ENCODE measurements at regions not wholly inside any gene's neighbourhood (a gene's known extent, or its start where the extent isn't known, plus 50 kb on each side); places are given as distances from the start of the nearest gene placed in this dataset.

GRCh38 chr14:71668186-71668912, 263.9 kb upstream of the RGS6 start:
- Histone ChIP-seq H3K4me1 (ENCODE audit: low read length) (no peaks in the 10 kb centered on the region), H3K36me3 (ENCODE audit: insufficient read depth, low read length) (no peaks in the 10 kb centered on the region), H3K27me3 (ENCODE audit: low read length) (no peaks in the 10 kb centered on the region), H4K20me1 (ENCODE audit: insufficient read depth, low read depth, low read length) (no peaks in the 10 kb centered on the region), H3K9me3 (ENCODE audit: low read length) (no peaks in the 10 kb centered on the region), H2AFZ (ENCODE audit: low read length) (no peak overlapping the region), H3K4me2 (ENCODE audit: low read depth, low read length, poor library complexity, severe bottlenecking) (no peak overlapping the region), H3K9me2 (replicated peaks; ENCODE audit: insufficient read depth, low read length) (no peaks in the 10 kb centered on the region), H3K79me2 (ENCODE audit: low read length) (no peaks in the 10 kb centered on the region), H3K27ac (ENCODE audit: low read length) (no peak overlapping the region), H3K4me3 (ENCODE audit: low read length) (no peak overlapping the region), H3K9ac (ENCODE audit: low read length) (no peak overlapping the region)
- DNase-seq, result no peak

- no peak overlapping the region for H2AFZ ChIP-seq (ENCODE audit: low read length)
- no peak overlapping the region for H3K4me3 ChIP-seq (ENCODE audit: low read length)
- DNase-seq, result no peak
- no peaks in the 10 kb centered on the region for H3K9me3 ChIP-seq (ENCODE audit: low read length)
- H3K4me1 ChIP-seq (ENCODE audit: low read length), result no peaks in the 10 kb centered on the region
- no peak overlapping the region for H3K9ac ChIP-seq (ENCODE audit: low read length)
- H4K20me1 ChIP-seq (ENCODE audit: insufficient read depth, low read depth, low read length), result no peaks in the 10 kb centered on the region
- no peak overlapping the region for H3K4me2 ChIP-seq (ENCODE audit: low read depth, low read length, poor library complexity, severe bottlenecking)
- H3K9me2 ChIP-seq (replicated peaks; ENCODE audit: insufficient read depth, low read length), result no peaks in the 10 kb centered on the region
- H3K79me2 ChIP-seq (ENCODE audit: low read length), result no peaks in the 10 kb centered on the region
- no peak overlapping the region for H3K27ac ChIP-seq (ENCODE audit: low read length)
- H3K27me3 ChIP-seq (ENCODE audit: low read length), result no peaks in the 10 kb centered on the region
- H3K36me3 ChIP-seq (ENCODE audit: insufficient read depth, low read length), result no peaks in the 10 kb centered on the region
Observed at GRCh38 chr14:71672596-71672995, 259.6 kb upstream of the RGS6 start.

- no peaks in the 10 kb centered on the region for H3K36me3 ChIP-seq (ENCODE audit: insufficient read depth, low read length)
- no peaks in the 10 kb centered on the region for H3K4me1 ChIP-seq (ENCODE audit: low read length)
- H3K9me2 ChIP-seq (replicated peaks; ENCODE audit: insufficient read depth, low read length), result no peaks in the 10 kb centered on the region
- H3K9ac ChIP-seq (ENCODE audit: low read length), result no peak overlapping the region
- H3K4me2 ChIP-seq (ENCODE audit: low read depth, low read length, poor library complexity, severe bottlenecking), result no peak overlapping the region
- no peaks in the 10 kb centered on the region for H3K27me3 ChIP-seq (ENCODE audit: low read length)
- no peak overlapping the region for H2AFZ ChIP-seq (ENCODE audit: low read length)
- H3K27ac ChIP-seq (ENCODE audit: low read length), result no peak overlapping the region
- no peaks in the 10 kb centered on the region for H3K79me2 ChIP-seq (ENCODE audit: low read length)
- H3K4me3 ChIP-seq (ENCODE audit: low read length), result no peak overlapping the region
- no peak for DNase-seq
- H4K20me1 ChIP-seq (ENCODE audit: insufficient read depth, low read depth, low read length), result no peaks in the 10 kb centered on the region
- no peaks in the 10 kb centered on the region for H3K9me3 ChIP-seq (ENCODE audit: low read length)
Observed at GRCh38 chr14:71675126-71675899, 256.9 kb upstream of the RGS6 start.

GRCh38 chr14:71675900-71676287, 256.3 kb upstream of the RGS6 start:
- no peak overlapping the region for H3K4me2 ChIP-seq (ENCODE audit: low read depth, low read length, poor library complexity, severe bottlenecking)
- no peaks in the 10 kb centered on the region for H3K79me2 ChIP-seq (ENCODE audit: low read length)
- H3K9ac ChIP-seq (ENCODE audit: low read length), result no peak overlapping the region
- no peaks in the 10 kb centered on the region for H3K27me3 ChIP-seq (ENCODE audit: low read length)
- no peaks in the 10 kb centered on the region for H3K9me2 ChIP-seq (replicated peaks; ENCODE audit: insufficient read depth, low read length)
- no peaks in the 10 kb centered on the region for H3K36me3 ChIP-seq (ENCODE audit: insufficient read depth, low read length)
- H3K4me3 ChIP-seq (ENCODE audit: low read length), result no peak overlapping the region
- no peak overlapping the region for H2AFZ ChIP-seq (ENCODE audit: low read length)
- H3K9me3 ChIP-seq (ENCODE audit: low read length), result no peaks in the 10 kb centered on the region
- DNase-seq, result no peak
- no peaks in the 10 kb centered on the region for H3K4me1 ChIP-seq (ENCODE audit: low read length)
- no peaks in the 10 kb centered on the region for H4K20me1 ChIP-seq (ENCODE audit: insufficient read depth, low read depth, low read length)
- no peak overlapping the region for H3K27ac ChIP-seq (ENCODE audit: low read length)

- no peak overlapping the region for H2AFZ ChIP-seq (ENCODE audit: low read length)
- no peak overlapping the region for H3K27ac ChIP-seq (ENCODE audit: low read length)
- H3K79me2 ChIP-seq (ENCODE audit: low read length), result no peaks in the 10 kb centered on the region
- no peaks in the 10 kb centered on the region for H3K36me3 ChIP-seq (ENCODE audit: insufficient read depth, low read length)
- no peak for DNase-seq
- H4K20me1 ChIP-seq (ENCODE audit: insufficient read depth, low read depth, low read length), result no peaks in the 10 kb centered on the region
- H3K9ac ChIP-seq (ENCODE audit: low read length), result no peak overlapping the region
- no peaks in the 10 kb centered on the region for H3K9me2 ChIP-seq (replicated peaks; ENCODE audit: insufficient read depth, low read length)
- no peak overlapping the region for H3K4me2 ChIP-seq (ENCODE audit: low read depth, low read length, poor library complexity, severe bottlenecking)
- H3K27me3 ChIP-seq (ENCODE audit: low read length), result no peaks in the 10 kb centered on the region
- H3K4me3 ChIP-seq (ENCODE audit: low read length), result no peak overlapping the region
- no peaks in the 10 kb centered on the region for H3K9me3 ChIP-seq (ENCODE audit: low read length)
- H3K4me1 ChIP-seq (ENCODE audit: low read length), result no peaks in the 10 kb centered on the region
Observed at GRCh38 chr14:71680736-71681387, 251.4 kb upstream of the RGS6 start.

GRCh38 chr14:71682337-71682736, 249.9 kb upstream of the RGS6 start:
- H3K4me3 ChIP-seq (ENCODE audit: low read length), result no peak overlapping the region
- H3K9me3 ChIP-seq (ENCODE audit: low read length), result no peaks in the 10 kb centered on the region
- no peak overlapping the region for H2AFZ ChIP-seq (ENCODE audit: low read length)
- no peaks in the 10 kb centered on the region for H3K36me3 ChIP-seq (ENCODE audit: insufficient read depth, low read length)
- H3K9ac ChIP-seq (ENCODE audit: low read length), result no peak overlapping the region
- H3K4me2 ChIP-seq (ENCODE audit: low read depth, low read length, poor library complexity, severe bottlenecking), result no peak overlapping the region
- H4K20me1 ChIP-seq (ENCODE audit: insufficient read depth, low read depth, low read length), result no peaks in the 10 kb centered on the region
- no peaks in the 10 kb centered on the region for H3K9me2 ChIP-seq (replicated peaks; ENCODE audit: insufficient read depth, low read length)
- no peaks in the 10 kb centered on the region for H3K79me2 ChIP-seq (ENCODE audit: low read length)
- no peaks in the 10 kb centered on the region for H3K27me3 ChIP-seq (ENCODE audit: low read length)
- no peak for DNase-seq
- no peaks in the 10 kb centered on the region for H3K4me1 ChIP-seq (ENCODE audit: low read length)
- no peak overlapping the region for H3K27ac ChIP-seq (ENCODE audit: low read length)

GRCh38 chr14:71684323-71684722, 247.9 kb upstream of the RGS6 start:
- H3K9ac ChIP-seq (ENCODE audit: low read length), result no peak overlapping the region
- H3K27me3 ChIP-seq (ENCODE audit: low read length), result no peaks in the 10 kb centered on the region
- peaks cover 3% of the 10 kb centered on the region for H3K4me1 ChIP-seq (ENCODE audit: low read length)
- no peaks in the 10 kb centered on the region for H3K9me3 ChIP-seq (ENCODE audit: low read length)
- no peak for DNase-seq
- no peak overlapping the region for H3K27ac ChIP-seq (ENCODE audit: low read length)
- no peak overlapping the region for H2AFZ ChIP-seq (ENCODE audit: low read length)
- H3K4me2 ChIP-seq (ENCODE audit: low read depth, low read length, poor library complexity, severe bottlenecking), result no peak overlapping the region
- no peaks in the 10 kb centered on the region for H3K36me3 ChIP-seq (ENCODE audit: insufficient read depth, low read length)
- no peaks in the 10 kb centered on the region for H3K79me2 ChIP-seq (ENCODE audit: low read length)
- H4K20me1 ChIP-seq (ENCODE audit: insufficient read depth, low read depth, low read length), result no peaks in the 10 kb centered on the region
- no peaks in the 10 kb centered on the region for H3K9me2 ChIP-seq (replicated peaks; ENCODE audit: insufficient read depth, low read length)
- no peak overlapping the region for H3K4me3 ChIP-seq (ENCODE audit: low read length)

GRCh38 chr14:71686677-71687076, 245.6 kb upstream of the RGS6 start:
- Histone ChIP-seq H2AFZ (ENCODE audit: low read length) (no peak overlapping the region), H3K79me2 (ENCODE audit: low read length) (no peaks in the 10 kb centered on the region), H3K9me2 (replicated peaks; ENCODE audit: insufficient read depth, low read length) (no peaks in the 10 kb centered on the region), H3K9me3 (ENCODE audit: low read length) (no peaks in the 10 kb centered on the region), H3K4me3 (ENCODE audit: low read length) (no peak overlapping the region), H3K4me1 (ENCODE audit: low read length) (peaks cover 6% of the 10 kb centered on the region), H3K9ac (ENCODE audit: low read length) (no peak overlapping the region), H3K27ac (ENCODE audit: low read length) (no peak overlapping the region), H4K20me1 (ENCODE audit: insufficient read depth, low read depth, low read length) (no peaks in the 10 kb centered on the region), H3K27me3 (ENCODE audit: low read length) (no peaks in the 10 kb centered on the region), H3K4me2 (ENCODE audit: low read depth, low read length, poor library complexity, severe bottlenecking) (no peak overlapping the region), H3K36me3 (ENCODE audit: insufficient read depth, low read length) (no peaks in the 10 kb centered on the region)
- DNase-seq, result no peak
